A673 (cell line): ENCODE measurements at regions not wholly inside any gene's neighbourhood (a gene's known extent, or its start where the extent isn't known, plus 50 kb on each side); places are given as distances from the start of the nearest gene placed in this dataset.
"Not testable (repeated sequence)": the region's sequence is repeated elsewhere in the genome, so short reads cannot be mapped to it uniquely, and the experiment has no call there.

Experiments used
- BruUV-seq: library from RNA; stranded (reverse); fragments of 400-500 nt; replicated peaks from 2 replicates; lab custom pipeline; 2021; lab: Mats Ljungman, UMichigan
- CTCF ChIA-PET: fragments of 300-600 bp; sonication (Branson Sonifier 250); formaldehyde crosslinking; loops from one replicate; lab custom pipeline; 2022; ENCODE audit warnings: antibody characterized with exemption; lab: Charles Lee
- POLR2A ChIA-PET: fragments of 300-600 bp; sonication (Branson Sonifier 250); formaldehyde crosslinking; loops from one replicate; lab custom pipeline; 2022; ENCODE audit warnings: antibody characterized with exemption; ENCODE audit not compliant: low non-redundant PET; lab: Charles Lee
- DNase-seq: peaks from one replicate; pipeline ENCODE4 v3.0.0-alpha.2; 2015; ENCODE audit warnings: low spot score
- H3K27ac ChIP-seq: fragments of 200-600 bp; sonication (generic); 2 replicates; pipeline ENCODE4 v1.5.1; 2016; ENCODE audit warnings: mixed run types, low read depth, mild to moderate bottlenecking, mixed read lengths, antibody characterized with exemption, low read length; ENCODE audit not compliant: poor library complexity, severe bottlenecking
- H3K27me3 ChIP-seq: fragments of 200-600 bp; sonication (generic); replicated peaks from 2 replicates; pipeline ENCODE4 v1.6.1; 2017; ENCODE audit warnings: mixed run types, low read depth, mild to moderate bottlenecking, mixed read lengths, antibody characterized with exemption, low read length; ENCODE audit not compliant: insufficient read depth, poor library complexity
- H3K36me3 ChIP-seq: fragments of 200-600 bp; sonication (generic); 2 replicates; pipeline ENCODE4 v1.6.1; 2016; ENCODE audit warnings: mixed run types, mild to moderate bottlenecking, mixed read lengths, antibody characterized with exemption, low read length; ENCODE audit not compliant: insufficient read depth, poor library complexity, severe bottlenecking
- H3K4me1 ChIP-seq: fragments of 200-600 bp; sonication (generic); 2 replicates; pipeline ENCODE4 v1.6.1; 2017; ENCODE audit warnings: mixed run types, mild to moderate bottlenecking, mixed read lengths, antibody characterized with exemption, low read length; ENCODE audit not compliant: insufficient read depth, poor library complexity, severe bottlenecking
- H3K4me3 ChIP-seq: fragments of 200-600 bp; sonication (generic); 2 replicates; pipeline ENCODE4 v1.5.1; 2016; ENCODE audit warnings: low read depth, mixed run types, mild to moderate bottlenecking, mixed read lengths, low read length; ENCODE audit not compliant: poor library complexity, severe bottlenecking
- H3K9me3 ChIP-seq: fragments of 200-600 bp; sonication (generic); 2 replicates; pipeline ENCODE4 v1.6.1; 2016; ENCODE audit warnings: mixed run types, low read depth, mild to moderate bottlenecking, mixed read lengths, antibody characterized with exemption, low read length; ENCODE audit not compliant: poor library complexity, severe bottlenecking
- EZH2 ChIP-seq: fragments of 200-600 bp; sonication (generic); IDR thresholded peaks from 2 replicates; pipeline ENCODE4 v1.6.1; 2017; ENCODE audit warnings: borderline replicate concordance, low read depth, mild to moderate bottlenecking, mixed read lengths, antibody characterized with exemption, low read length; ENCODE audit not compliant: poor library complexity, severe bottlenecking
- intact Hi-C: fragments of 100-400 bp; cut with micrococcal nuclease; formaldehyde crosslinking; loops from one replicate; pipeline ENCODE4 v1.10.0; 2022; ENCODE audit not compliant: unreplicated experiment
- TF ChIP-seq, protein P1 (sequence below): fragments of 300-800, 200-600 bp; sonication (generic); conservative IDR thresholded peaks from 2 replicates; pipeline ENCODE4 v1.5.1; 2017; ENCODE audit warnings: low read depth, mild to moderate bottlenecking, antibody characterized with exemption, low read length, moderate library complexity, mixed read lengths

DNA sequence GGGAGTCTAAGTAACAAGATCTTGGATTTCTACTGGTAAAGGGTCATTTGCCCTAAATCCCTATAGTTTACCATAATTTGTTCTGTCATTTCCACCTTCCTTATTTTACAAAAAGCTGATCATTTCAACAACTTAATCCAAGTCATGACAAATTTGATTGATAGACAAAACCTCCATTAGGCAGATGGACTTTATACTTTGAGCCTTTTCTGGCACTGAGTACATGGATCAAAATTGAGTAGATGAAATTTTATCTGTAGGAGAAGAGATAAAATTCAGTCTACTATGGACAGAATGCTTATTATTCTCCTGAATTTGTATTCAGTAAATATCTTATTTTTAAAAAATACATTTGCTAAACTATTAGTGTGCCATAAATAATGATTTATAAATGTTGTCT is 62.6 kb upstream of the NRIP1 start:
- TF ChIP-seq, protein P1, sequence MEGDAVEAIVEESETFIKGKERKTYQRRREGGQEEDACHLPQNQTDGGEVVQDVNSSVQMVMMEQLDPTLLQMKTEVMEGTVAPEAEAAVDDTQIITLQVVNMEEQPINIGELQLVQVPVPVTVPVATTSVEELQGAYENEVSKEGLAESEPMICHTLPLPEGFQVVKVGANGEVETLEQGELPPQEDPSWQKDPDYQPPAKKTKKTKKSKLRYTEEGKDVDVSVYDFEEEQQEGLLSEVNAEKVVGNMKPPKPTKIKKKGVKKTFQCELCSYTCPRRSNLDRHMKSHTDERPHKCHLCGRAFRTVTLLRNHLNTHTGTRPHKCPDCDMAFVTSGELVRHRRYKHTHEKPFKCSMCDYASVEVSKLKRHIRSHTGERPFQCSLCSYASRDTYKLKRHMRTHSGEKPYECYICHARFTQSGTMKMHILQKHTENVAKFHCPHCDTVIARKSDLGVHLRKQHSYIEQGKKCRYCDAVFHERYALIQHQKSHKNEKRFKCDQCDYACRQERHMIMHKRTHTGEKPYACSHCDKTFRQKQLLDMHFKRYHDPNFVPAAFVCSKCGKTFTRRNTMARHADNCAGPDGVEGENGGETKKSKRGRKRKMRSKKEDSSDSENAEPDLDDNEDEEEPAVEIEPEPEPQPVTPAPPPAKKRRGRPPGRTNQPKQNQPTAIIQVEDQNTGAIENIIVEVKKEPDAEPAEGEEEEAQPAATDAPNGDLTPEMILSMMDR: no peak
- no peak for TF ChIP-seq EZH2
- H3K36me3 ChIP-seq: no peaks in the 10 kb centered on the region
- POLR2A ChIA-PET: no interaction called here
- no peaks in the 10 kb centered on the region for H3K27me3 ChIP-seq
- no peak for DNase-seq
- intact Hi-C loops: no loop called here
- CTCF ChIA-PET: no interaction called here
- no peaks in the 10 kb centered on the region for H3K9me3 ChIP-seq
- no peak overlapping the region for H3K27ac ChIP-seq
- no peak overlapping the region for H3K4me3 ChIP-seq
- BruUV-seq: no TSS peak
- H3K4me1 ChIP-seq: no peaks in the 10 kb centered on the region

DNA sequence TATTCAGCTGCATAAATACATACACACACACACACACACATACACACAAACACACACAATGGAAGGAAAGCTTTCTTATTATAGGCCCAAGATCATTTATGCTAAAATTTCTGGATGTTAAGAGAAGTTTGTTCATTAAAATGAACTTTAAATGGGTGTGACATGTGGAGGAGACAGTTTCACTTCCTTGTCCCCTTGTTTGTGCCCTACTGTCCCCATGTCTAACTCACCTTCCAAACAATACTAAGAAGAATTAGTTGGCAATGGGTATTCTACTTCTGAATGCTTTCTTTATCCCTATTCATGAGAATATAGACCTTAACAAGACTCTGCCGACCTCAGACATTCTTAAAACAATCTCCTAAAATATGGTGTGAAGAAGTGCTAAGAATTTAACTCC is 63.5 kb upstream of the NRIP1 start:
- no peak for DNase-seq
- ChIA-PET POLR2A (no interaction called here), CTCF (no interaction called here)
- no peaks in the 10 kb centered on the region for H3K9me3 ChIP-seq
- no peaks in the 10 kb centered on the region for H3K4me1 ChIP-seq
- no peak for TF ChIP-seq EZH2
- TF ChIP-seq, protein P1: no peak
- no peak overlapping the region for H3K27ac ChIP-seq
- no peak overlapping the region for H3K4me3 ChIP-seq
- no peaks in the 10 kb centered on the region for H3K36me3 ChIP-seq
- intact Hi-C loops: no loop called here
- no peaks in the 10 kb centered on the region for H3K27me3 ChIP-seq
- no TSS peak for BruUV-seq

- POLR2A ChIA-PET, intact Hi-C loops, CTCF ChIA-PET, H3K36me3 ChIP-seq, H3K4me1 ChIP-seq, BruUV-seq, H3K9me3 ChIP-seq, H3K4me3 ChIP-seq, H3K27me3 ChIP-seq, H3K27ac ChIP-seq, DNase-seq: not testable (repeated sequence)
Measured at GRCh38 chr21:15128714-15129113, 63.9 kb upstream of the NRIP1 start.

DNA sequence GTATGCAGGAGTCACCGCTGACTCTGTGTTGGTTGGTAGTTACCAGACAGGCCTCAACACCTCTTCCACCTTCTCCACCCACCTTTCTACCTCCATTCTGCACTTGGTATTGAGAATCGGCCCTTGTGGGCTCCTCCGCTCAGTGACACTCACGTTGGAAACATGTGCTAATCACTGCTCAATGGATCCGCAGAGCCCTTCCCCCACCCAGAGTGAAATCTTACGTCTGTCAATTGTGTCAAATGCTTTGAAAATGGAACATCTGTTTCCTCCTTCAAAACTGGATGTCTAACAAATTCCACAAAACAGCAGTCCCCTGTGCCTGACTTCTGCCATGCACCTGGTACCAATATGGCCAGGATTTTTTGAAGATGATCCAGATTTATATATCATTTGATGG is 65.5 kb upstream of the NRIP1 start:
- H3K4me3 ChIP-seq: no peak overlapping the region
- CTCF ChIA-PET: no interaction called here
- TF ChIP-seq EZH2: no peak
- TF ChIP-seq, protein P1: no peak
- no peaks in the 10 kb centered on the region for H3K36me3 ChIP-seq
- H3K27ac ChIP-seq: no peak overlapping the region
- BruUV-seq: no TSS peak
- intact Hi-C loops: no loop called here
- H3K4me1 ChIP-seq: peaks cover 4% of the 10 kb centered on the region
- no peaks in the 10 kb centered on the region for H3K9me3 ChIP-seq
- no peak for DNase-seq
- no peaks in the 10 kb centered on the region for H3K27me3 ChIP-seq
- POLR2A ChIA-PET: no interaction called here
